GM21381 (cell line): ENCODE measurements at regions not wholly inside any gene's neighbourhood (a gene's known extent, or its start where the extent isn't known, plus 50 kb on each side); places are given as distances from the start of the nearest gene placed in this dataset.
A peak's percentile ranks its signal among the peaks of the same experiment; 100 is the strongest.
"Not testable (repeated sequence)": the region's sequence is repeated elsewhere in the genome, so short reads cannot be mapped to it uniquely, and the experiment has no call there.

Source experiments
- ATAC-seq: cut with Tn5 transposase; IDR thresholded peaks from one replicate; pipeline ENCODE4 v1.9.1; 2021; ENCODE audit warnings: mild to moderate bottlenecking, moderate library complexity; ENCODE audit not compliant: unreplicated experiment

DNA sequence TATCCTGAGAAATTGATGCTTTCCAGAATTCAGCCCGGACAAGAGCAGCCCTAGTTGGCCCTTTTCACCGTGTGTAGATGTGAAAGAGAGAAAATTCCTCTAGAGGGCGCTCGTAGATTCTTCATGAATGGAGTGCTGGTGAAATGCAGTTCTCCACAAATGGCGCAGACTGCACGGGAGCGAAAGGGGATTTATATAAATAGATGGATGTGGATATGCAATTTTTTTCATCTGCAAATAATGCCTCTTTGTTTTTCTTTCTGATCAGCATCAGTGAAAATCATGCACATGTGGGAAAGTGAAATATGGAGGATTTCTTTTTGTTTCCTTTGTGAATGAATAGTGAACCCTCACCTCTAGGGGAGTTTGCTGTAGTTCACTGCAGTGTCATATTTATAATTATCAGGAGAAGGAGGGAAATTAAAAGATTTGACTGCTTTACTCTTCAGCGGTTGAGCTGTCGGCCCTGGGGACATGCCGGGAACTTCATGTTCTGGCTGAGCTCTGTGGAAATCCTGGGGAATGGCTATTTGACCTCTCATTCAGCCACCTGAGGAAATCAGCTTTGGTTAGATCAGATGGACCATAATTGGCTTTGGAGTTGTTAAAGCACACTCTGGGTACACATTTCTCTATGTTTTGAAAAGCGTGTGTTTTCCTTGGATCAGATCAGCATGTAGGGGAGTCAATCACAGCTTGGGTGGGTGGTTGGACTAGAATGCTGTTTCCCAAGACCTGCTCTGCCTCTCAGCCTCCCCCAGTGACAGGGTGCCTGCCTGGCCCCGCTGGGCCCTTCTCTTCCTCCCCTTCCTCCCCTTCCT, 115.0 kb upstream of the SHISA3 start:
- peak; percentile 64 for ATAC-seq

DNA sequence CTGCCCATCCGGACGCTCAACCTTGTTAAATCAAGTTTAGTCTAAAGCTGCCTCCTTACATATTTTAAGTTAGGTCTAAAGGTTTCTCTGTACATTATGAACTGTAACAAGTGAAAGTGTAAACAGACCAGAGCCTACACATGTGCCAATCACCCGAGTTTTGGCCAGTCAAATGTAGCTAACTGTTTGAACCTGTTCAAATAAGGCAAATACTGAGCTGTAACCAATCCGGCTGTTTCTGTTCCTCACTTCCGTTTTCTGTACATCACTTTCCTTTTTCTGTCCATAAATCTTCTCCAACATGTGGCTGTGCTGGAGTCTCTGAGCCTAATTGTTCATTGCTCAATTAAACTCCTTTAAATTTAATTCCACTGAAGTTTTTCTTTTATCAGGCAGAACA, 113.3 kb upstream of the SHISA3 start:
- no peak for ATAC-seq

DNA sequence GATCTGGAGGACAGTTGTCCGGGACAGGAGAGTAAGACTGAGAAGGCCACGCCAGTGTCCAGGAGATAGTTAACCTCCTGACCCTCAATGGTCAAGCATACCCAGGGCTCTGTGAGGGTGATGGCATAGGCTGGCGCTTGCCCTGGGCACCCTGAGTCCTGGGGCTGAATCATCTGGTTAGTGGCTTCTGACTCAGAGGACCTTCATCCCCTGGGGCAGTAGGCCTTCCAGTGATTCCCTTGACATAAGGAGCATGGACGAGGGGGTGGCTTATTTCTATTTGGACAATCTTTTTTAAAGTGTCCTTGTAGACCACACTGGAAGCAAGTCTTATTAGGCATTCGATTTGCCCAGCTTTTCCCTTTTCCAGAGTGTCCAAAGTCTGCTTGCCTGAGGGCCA, 108.4 kb upstream of the SHISA3 start:
- ATAC-seq: not testable (repeated sequence)

DNA sequence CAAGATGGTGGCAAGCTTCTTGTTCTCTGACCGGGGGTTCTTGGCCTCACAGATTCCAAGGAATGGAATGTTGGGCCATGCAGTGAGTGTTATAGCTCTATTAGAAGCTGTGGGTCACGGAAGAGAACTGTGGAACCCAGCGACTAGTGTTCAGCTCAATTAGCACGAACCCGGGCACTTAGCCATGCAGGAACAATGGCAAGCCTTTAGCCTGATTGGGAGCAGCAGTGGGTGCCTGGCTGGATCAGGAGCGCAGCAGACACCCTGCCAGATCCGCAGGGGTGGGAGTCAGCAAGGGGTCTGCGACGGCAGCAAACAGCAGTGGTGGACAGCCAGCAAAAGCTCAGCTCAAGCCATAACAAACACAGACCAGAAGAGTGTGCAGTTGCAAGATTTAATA, 105.1 kb upstream of the SHISA3 start:
- not testable (repeated sequence) for ATAC-seq

DNA sequence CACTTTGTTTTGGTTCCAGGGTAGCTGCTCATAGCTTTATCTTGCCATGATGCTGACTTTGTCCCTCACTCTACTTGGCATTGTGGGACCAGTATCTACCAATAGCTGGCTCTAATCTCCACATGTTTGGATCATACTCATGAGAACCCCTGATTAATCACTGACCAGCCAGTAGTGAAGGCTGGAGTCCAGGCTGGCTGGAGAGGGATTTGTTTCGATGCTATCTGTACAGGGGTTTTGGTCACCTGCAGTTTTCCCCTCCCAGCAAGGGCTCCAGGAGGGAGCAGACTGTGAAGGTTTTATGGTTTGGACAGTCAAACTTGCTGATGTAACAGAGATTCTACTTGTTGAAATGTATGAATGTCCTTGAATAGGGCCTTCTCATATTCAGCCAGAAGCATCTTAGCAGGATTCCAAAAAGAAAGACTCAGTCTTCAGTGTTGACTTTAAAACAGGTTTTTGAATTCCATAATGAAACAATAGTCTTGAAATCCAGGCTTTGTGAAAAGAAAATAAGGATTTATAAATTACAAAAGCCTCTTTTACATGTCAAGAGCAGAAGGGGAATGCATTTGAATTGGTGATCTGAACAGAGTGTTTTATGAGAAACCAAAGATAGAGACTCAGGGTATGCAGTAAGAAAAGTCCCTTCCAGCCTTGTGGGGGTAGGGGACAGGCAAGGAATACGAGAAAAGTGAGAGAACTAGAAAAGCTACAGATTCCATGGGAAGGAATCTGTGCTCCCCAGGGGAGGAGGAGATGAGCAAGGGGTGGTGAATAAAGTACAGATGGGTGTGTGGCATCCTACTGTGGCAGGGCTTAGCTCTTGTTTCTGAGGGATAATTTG, 103.1 kb upstream of the SHISA3 start:
- ATAC-seq: no peak

DNA sequence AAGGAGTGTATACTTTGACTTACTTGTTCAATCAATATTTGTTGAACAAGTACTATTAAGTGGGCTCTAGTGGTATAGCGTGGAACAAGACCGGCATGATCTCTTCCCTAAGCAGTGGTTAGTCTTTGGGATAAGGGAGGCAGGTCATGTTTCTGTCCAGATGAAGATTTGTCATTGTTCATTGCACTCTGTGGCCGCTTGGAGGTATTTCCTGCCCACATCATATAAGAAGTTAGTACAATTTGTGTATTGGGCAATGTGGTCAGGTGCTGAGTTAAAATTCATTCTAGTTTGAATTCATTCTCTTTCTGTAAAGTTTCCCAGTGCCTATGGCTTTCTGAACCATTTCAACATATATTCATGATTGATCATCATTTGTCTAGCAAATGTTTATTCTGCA, 101.1 kb upstream of the SHISA3 start:
- no peak for ATAC-seq

DNA sequence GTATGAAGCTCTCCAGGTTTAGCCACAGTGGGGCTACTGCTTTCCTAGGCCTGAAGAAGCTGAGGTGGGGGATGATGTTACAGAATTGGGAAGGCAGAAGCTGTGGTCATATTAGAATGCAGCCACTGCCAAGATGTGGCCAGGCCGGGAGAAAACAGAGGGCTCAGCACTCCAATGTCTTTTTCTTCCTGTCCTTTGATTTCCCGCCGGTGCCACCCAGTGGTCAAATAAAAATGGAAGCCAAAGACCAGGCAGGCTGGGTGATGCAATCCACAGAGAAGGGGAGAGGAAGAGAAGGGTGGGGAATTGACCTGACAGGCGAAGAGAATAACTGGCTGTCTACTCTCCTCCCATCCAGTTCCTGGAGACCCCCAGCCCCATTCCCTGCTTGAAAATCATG, 94.9 kb upstream of the SHISA3 start:
- ATAC-seq: no peak

DNA sequence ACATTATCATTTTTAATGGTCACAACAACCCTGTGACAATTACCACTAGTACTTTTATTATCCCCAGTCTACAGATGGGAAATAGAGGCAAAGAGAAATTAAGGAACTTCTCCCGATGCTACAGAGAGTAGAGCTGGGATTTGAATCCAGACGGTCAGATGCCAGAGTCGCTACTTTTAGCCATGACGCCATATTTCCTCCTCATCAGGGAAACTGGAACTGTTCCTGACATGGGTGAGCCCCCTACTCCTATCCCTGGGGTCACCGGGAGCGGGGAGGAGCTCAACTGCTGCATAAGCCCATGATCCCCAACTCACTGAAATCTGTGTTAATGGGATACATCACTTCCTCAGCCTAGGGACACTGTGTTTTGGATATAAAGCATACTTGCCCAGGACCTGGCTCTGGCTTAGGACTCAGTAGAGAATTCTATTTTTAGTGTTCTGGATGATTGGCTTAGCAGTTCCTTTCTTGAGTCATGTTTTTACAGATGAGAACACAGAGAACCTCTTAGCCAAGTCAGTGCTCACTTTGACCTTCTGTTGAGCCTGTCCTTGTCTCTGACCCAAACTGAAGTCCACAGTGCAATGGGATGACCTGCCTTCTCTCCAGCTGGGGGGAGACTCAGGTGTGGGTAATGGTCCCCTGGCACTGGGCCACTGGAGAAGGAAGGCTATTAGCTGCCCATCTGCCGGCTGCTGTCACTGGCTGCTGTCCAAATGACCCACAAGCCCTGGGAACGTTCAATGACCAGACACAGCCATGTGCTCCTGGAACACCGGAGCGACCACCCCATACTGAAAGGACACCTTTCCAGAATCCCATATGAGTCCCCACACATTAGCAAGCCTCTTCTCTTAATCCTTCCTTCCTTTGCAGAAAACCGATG, 90.8 kb upstream of the SHISA3 start:
- ATAC-seq: no peak

DNA sequence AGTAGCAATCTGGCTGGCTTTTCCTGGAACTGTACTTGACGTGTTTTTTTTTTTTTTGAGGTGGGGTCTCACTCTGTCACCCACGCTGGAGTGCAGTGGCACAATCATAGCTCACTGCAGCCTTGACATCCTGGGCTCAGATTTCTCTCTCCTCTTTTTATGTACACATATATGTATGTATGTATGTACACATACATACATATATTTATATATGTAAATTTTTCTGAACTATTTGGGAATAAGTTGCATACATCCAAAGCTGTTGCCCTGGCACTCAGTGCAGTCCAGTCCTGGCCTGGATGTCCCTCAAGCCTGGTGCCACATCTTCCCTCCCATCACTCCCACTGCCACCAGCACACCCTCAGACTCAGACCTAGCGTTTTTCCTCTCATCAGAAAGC, 89.0 kb upstream of the SHISA3 start:
- no peak for ATAC-seq

DNA sequence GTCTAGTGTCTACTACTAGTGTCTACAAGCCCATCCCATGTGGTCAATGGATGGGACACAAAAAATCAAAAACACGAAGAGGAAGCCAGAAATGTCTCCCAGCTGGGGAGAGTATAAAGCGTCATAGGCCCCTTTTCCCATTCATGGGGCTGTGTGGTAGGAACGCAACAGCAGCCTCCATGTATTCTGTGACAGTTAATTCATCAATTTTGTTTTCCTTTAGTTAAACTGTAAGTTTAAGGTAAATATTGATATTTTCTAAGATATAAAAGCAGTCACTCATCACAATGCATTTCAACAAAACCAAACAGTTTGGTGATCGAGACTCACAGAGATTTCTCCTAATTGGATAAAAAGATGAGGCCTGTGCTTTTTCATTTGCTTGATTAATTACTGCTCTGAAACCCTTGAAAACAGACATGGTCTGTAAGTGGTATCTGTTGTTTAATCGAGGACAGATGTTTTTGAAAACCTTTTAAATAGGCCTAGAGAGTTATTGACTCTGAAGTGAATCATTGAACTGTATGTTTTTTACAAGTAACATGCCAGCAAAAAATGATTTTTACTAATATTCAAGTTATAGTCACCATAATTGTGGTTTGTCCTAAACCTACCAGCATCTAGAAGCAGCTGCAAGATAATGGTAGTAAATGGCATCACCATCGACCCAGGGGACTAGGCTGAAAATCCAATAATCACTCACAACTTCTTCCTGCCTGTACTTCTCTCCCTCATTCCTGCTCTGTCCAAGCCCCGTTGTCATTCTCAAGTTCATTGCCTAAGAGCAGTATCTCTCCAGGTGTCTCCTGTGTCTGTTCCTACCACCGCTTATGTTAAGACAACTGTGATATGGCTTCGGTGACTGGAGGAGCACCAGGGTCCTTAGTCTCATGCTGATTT, 87.7 kb upstream of the SHISA3 start:
- ATAC-seq: no peak

DNA sequence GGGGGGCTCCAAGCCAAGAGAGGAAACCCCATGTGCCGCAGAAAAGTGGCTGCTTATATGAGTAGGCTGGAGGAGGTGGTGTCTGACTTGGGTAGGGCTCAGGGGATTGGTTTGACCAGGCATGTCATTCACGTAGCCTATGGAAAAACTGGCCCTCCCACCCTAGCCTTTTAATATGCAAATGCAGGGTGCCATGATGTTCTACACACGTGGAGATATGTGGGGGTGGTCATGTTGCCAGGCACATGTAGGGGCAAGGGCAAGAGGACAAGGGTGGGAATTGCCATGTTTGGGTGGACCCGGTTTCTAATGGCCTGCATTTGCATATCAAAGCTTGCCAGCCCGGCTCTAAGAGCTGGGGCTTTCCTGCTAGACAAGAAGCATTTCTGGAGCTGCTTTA, 86.9 kb upstream of the SHISA3 start:
- ATAC-seq: no peak

DNA sequence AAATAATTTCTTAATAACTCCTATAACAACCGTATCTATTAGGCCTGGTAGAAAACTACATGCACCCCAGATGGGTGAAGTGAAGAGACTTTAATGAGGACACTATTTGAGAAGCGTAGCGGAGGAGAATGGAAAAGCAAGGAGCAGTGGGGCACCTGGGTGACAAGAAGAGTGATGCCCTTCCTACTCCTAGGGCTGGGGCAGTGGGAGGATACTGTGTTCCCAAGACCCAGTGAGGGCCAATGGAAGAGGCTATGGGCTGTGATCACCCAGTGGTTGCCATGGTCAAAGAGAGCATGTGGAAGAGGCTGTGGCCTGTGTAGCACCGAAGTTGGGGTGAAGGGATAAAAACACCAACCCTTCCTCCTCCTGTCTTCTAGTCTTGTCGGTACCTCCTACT, 86.5 kb upstream of the SHISA3 start:
- ATAC-seq: no peak

DNA sequence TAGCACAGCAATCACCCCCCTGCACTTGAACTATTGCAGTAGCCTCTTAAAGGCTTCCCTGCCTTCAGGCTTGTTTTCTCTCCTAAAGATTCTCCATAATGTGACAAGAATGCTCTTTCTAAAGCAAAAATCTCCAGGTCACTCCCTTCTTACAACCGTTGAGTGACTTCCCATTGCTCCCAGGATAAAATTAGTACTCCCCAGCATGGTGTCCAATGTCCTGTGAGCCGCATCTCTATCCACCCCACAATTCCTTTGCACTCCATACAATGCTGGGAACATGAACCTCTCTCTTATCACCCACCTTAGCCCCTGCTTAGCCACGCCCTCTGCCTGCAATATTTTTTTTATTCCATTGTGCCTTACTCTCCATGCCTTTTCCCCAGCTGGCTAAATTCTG, 85.7 kb upstream of the SHISA3 start:
- no peak for ATAC-seq

DNA sequence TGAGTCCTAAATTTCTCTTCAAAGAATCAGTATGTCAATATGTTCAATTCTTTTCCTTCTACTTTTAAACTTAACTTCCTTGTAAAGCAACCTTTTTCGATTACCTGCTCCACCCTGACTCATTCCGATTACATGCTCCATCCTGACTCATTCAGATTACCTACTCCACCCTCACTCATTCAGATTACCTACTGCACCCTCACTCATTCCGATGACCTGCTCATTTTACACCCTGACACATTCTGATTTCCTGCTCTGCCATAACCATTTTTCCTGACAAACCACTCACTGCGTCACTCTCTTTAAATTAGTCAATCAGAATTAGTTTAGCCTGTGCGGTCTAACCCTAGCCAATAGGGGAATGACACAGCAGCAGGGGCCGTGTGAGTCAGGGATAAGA, 83.9 kb upstream of the SHISA3 start:
- not testable (repeated sequence) for ATAC-seq

DNA sequence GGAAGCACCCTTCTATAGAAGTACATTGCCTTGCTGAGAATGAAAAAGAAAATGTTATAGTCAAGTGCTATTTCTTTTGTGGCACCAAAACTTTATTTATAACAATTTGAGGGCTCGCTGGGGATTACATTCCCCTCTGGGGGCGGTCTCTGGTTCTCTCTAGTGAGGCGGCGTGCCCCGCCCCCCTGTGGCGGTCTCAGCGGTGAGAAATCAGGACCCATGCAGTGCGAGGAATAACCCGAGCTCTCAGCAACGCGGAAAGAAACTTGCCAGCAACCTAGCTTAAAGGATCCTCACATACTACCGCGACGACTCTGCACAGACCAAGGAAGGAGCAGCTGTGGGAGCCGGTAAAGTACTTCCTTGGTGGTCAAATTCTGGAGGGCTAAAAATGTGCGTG, 83.4 kb upstream of the SHISA3 start:
- no peak for ATAC-seq

DNA sequence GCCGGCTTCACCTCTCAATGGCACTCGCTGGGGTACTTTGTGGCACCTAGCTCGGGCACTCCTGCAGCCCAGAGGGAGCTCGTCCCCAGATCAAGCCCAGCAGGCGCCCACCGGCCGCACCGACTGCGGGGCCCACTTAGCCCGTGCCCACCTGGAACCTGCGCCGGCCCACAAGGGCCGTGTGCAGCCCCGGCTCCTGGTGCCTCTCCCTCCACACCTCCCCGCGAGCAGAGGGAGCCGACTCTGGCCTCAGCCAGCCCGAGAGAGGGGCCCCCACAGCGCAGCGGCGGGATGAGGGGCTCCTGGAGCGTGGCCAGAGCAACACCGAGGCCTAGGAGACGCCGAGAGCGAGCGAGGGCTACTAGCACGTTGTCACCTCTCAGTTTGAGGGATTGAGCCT, 82.1 kb upstream of the SHISA3 start:
- no peak for ATAC-seq

DNA sequence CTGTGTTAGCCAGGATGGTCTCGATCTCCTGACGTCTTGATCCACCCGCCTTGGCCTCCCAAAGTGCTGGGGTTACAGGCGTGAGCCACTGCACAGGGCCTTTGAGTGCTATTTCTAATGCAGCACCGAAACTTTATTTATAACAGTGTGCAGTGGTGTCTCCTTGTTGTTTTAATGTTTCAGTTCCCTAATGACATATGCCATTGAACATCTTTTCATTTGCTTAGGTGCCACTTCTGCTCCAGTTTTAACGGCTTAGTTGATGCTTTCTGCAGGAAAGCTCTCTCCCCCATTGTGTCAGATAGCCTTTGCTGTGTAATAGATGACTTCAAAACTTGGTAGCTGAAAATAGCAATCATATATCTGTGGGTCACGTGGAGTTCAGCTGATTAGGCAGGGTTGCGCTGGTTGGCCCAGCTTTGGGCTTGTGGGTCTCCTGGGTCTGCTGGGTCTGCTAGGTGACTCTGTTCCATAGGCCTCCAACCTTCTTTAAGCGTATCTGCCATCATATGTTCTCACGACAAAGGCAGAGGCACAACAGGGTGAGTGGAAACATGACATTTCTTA, 76.4 kb upstream of the SHISA3 start:
- peak; percentile 80 for ATAC-seq

DNA sequence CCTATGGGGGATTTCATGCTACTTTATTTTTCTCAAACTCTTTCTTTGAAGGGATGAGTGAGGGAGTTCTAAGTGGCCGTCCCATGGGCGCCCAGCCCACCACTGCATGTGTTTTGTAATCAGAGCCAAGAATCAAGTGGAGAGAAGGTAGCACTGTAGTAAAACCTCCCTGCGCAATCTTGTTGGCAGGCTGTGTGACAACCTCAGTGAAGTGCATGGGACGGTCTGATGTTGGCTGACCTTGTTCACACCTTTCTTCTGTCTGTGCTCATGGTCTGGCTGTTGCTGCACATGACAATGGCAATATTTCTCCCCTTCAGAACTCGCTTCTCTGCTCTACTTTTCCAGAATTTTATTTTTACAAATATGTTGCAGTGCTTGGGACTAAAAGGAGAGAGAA, 71.2 kb upstream of the SHISA3 start:
- ATAC-seq: no peak

DNA sequence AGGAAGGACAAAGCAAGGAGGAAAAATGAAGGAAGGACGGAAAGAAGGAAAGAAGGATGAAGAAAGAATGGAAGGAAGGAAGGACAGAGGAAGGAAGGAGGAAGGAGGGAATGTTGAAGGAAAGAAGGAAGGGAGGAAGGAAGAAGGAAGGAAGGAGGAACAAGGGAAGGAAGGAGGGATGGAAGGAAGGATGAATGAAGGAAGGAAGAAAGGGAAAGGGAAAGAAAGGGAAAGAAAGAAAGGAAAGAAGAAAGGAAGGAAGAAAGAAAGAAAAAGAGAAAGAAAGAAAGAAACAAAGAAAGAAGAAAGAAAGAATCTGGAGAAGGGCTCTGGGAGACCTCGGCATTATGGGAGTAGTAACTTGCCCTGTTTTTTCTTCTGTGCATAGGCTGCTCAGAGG, 70.8 kb upstream of the SHISA3 start:
- no peak for ATAC-seq

DNA sequence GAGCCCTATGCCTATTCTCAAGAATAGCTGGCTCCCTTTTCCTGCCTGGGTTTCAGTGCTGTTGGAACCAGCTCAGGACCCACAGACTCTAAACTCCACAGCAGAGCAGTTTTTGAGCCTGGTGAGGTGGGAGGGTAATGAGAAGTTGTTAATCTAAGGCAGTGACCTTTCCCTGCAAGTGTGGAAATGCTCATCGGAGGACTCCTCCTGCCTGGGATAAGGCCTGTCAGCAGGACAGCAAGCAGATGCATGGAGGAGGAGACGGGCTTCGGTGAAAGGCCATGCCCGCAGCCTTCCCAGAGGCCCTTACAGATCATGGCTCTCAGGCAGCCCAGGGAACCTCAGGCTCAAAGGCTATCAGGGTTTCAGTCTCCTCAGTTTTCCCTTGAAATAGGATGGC, 70.0 kb upstream of the SHISA3 start:
- no peak for ATAC-seq
